GM19023 (cell line): ENCODE measurements at regions not wholly inside any gene's neighbourhood (a gene's known extent, or its start where the extent isn't known, plus 50 kb on each side); places are given as distances from the start of the nearest gene placed in this dataset.
"Not testable (repeated sequence)": the region's sequence is repeated elsewhere in the genome, so short reads cannot be mapped to it uniquely, and the experiment has no call there.

ENCODE experiments used
- ATAC-seq: cut with Tn5 transposase; IDR thresholded peaks from one replicate; pipeline ENCODE4 v1.9.1; 2021; ENCODE audit warnings: mild to moderate bottlenecking, moderate library complexity; ENCODE audit not compliant: unreplicated experiment

DNA sequence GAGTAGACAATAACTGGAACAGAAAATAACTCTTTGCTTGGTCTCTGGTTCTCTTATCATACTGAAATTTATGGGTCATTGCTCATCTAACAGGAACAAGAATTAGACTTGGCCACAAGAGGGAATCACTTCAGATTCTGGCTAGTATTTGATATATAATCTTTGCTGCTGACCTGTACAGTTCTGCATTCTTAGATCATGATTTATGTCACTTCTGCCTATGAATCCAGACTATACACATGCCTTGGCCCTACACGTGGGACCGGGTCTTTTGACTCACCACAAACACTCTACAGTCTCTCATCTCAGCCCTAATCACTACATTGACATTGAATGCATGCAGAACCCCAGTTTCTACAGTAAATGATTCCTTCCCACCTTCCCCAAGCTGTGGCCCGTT is 162.5 kb upstream of the SOX2 start:
- no peak for ATAC-seq

- no peak for ATAC-seq
Measured at GRCh38 chr3:181541414-181541813, 170.3 kb upstream of the SOX2 start.

DNA sequence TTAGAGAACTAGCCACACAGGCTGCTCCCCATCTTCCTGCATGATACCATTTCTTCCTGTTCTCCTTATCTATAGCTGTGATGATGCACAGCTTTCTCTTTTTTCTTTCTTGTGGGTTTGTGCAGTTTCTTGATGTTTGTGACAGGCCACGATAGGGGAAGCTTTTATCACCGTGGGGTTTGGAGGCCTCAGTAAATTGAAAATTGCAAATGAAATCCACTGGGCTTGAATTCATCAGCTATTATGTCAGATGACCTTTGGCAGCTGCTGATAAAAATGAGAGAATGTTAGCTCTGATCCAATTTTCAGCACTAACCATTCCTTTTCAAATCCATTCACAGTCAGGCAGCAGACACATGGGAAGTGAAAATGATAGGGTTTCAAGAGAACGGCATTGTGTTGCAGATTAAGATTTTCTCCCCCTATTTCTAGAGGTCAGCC is 176.9 kb upstream of the SOX2 start:
- no peak for ATAC-seq

DNA sequence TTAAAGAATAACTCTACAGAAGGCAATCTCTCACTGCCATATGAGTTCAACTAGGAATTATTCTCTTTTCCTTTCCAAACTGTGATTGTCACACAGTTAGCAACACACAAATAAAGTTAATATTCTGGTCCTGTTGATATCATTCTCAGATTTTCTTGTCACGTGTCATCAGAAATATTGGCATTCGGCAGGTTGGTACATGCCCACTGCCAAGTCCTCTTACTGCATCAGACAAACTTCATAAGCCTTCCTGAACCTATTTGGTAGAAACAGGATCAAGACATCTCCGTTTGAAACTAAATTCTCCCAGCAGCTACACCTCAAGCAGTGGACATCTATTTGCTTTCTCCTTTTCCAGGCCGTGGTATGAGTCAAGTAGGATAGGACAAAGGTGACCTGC is 177.9 kb upstream of the SOX2 start:
- no peak for ATAC-seq

DNA sequence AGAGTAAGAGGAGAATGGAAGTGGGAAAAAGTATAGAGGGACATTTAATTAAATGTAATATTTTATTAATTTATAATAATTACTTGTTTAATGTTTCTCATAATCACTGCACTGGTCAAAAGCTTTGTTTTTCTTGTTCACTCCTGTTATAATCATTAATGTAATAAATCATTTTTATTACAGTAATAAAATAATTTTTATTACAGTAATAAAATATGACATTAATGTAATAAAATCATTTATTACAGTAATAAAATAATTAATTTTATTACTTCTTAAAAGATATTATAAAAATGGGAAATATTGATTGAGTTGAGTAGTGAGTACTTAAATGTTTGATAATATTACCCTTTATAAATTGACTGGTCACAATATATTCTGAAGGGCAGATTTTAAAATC is 181.1 kb upstream of the SOX2 start:
- no peak for ATAC-seq

- ATAC-seq, result no peak
Measured at GRCh38 chr3:181521831-181522230, 189.9 kb upstream of the SOX2 start.

- ATAC-seq, result no peak
Measured at GRCh38 chr3:181518222-181518621, 193.5 kb upstream of the SOX2 start.

- ATAC-seq, result no peak
Measured at GRCh38 chr3:181512787-181513186, 198.9 kb upstream of the SOX2 start.

- ATAC-seq, result no peak
Measured at GRCh38 chr3:181510500-181510899, 201.2 kb upstream of the SOX2 start.

GRCh38 chr3:181497358-181497757 is 214.4 kb upstream of the SOX2 start:
- ATAC-seq, result no peak

- no peak for ATAC-seq
Measured at GRCh38 chr3:181493423-181493822, 218.3 kb upstream of the SOX2 start.

- ATAC-seq, result no peak
Measured at GRCh38 chr3:181488536-181488935, 223.2 kb upstream of the SOX2 start.

- ATAC-seq, result no peak
Measured at GRCh38 chr3:181487236-181487978, 224.3 kb upstream of the SOX2 start.

- no peak for ATAC-seq
Measured at GRCh38 chr3:181486141-181486885, 225.4 kb upstream of the SOX2 start.

DNA sequence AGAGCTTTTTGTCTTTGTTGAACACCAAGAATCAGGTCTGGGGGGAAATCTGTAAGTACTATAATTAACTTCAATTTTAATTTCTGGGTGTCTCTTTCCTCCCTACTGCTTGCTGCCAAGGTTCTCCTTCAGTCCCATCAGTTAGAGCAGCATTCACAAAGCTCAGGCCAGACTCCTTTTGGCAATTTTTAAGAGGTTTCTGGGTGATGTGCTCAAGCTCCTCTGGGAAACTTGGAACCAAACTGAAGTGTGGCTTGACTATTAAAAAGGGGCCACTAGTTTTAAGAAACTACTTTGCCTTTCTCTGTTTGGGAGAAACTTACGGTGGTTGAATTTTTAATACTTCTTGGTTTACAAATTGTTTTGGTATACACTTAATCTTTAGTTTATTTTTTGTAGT is 227.7 kb upstream of the SOX2 start:
- no peak for ATAC-seq

- ATAC-seq, result not testable (repeated sequence)
Measured at GRCh38 chr3:181475146-181475545, 236.6 kb upstream of the SOX2 start.

- ATAC-seq, result no peak
Measured at GRCh38 chr3:181470349-181470748, 241.4 kb upstream of the SOX2 start.

DNA sequence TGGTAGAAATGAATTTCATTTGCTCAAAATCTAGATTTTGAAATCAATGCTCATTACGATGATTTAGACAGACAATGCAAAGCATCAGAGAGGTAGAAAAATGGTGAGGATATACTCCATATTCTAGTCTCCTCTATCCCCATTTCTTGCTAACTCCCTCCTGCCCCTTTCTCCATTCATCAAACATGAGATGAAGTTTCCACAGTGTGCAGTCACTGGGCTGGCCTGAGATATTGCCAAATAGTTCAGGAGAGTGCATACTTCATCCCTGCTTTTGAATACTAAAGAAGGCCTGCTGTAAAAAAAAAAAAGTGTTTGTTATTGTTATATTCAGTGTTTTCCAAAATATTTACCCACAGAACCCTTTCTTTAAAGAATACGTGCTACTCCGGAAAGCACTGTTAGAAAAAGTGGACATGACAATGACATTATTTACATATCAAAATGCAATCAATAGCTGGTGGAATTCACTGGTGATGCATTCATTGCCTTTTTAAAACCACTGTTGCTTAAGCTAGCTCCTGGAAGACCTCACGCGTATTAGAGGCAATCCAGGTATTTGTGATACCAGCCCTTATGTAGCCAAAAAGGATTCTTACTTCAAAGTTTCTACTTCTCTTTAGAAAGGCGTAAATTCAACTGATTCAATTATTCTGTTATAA is 247.6 kb upstream of the SOX2 start:
- ATAC-seq, result no peak

GRCh38 chr3:181461381-181461780 is 250.3 kb upstream of the SOX2 start:
- no peak for ATAC-seq

DNA sequence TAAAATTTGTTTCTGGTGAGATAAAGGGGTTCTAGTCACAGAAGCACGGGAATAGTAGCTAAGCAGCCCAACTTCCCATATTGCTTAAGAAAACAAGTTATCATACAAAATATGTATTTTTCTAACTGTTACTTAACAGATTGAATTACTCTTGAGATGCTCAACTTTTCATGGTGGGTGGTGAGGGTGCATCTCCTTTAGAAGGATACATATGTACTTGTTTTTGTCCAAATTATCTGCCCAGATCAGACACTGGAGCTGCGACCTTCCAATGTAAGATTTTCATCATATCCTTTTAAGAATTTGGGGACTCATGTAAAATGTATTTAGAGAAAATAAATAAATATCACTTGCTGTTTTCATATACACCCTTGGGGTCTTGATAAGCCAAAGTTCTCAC is 252.2 kb upstream of the SOX2 start:
- ATAC-seq, result no peak

- no peak for ATAC-seq
Measured at GRCh38 chr3:181458857-181459256, 252.9 kb upstream of the SOX2 start.

- no peak for ATAC-seq
Measured at GRCh38 chr3:181457756-181458155, 254.0 kb upstream of the SOX2 start.
